Neural progenitor cell (in vitro differentiated cells): ENCODE measurements at regions not wholly inside any gene's neighbourhood (a gene's known extent, or its start where the extent isn't known, plus 50 kb on each side); places are given as distances from the start of the nearest gene placed in this dataset.

Experiments used
- EZH2 ChIP-seq: fragments of 200-600 bp; sonication (generic); IDR thresholded peaks from 2 replicates; pipeline ENCODE4 v1.6.1; 2017; ENCODE audit warnings: antibody characterized with exemption, mild to moderate bottlenecking, moderate library complexity
- EZH2phosphoT487 ChIP-seq: fragments of 200-600 bp; sonication (generic); IDR thresholded peaks from 2 replicates; pipeline ENCODE4 v1.6.1; 2017; ENCODE audit warnings: antibody characterized with exemption
- TF ChIP-seq, protein P1 (sequence below): fragments of 200-600 bp; sonication (generic); IDR thresholded peaks from 2 replicates; pipeline ENCODE4 v1.5.1; 2017; ENCODE audit warnings: antibody characterized with exemption, mild to moderate bottlenecking

- TF ChIP-seq, protein P1, sequence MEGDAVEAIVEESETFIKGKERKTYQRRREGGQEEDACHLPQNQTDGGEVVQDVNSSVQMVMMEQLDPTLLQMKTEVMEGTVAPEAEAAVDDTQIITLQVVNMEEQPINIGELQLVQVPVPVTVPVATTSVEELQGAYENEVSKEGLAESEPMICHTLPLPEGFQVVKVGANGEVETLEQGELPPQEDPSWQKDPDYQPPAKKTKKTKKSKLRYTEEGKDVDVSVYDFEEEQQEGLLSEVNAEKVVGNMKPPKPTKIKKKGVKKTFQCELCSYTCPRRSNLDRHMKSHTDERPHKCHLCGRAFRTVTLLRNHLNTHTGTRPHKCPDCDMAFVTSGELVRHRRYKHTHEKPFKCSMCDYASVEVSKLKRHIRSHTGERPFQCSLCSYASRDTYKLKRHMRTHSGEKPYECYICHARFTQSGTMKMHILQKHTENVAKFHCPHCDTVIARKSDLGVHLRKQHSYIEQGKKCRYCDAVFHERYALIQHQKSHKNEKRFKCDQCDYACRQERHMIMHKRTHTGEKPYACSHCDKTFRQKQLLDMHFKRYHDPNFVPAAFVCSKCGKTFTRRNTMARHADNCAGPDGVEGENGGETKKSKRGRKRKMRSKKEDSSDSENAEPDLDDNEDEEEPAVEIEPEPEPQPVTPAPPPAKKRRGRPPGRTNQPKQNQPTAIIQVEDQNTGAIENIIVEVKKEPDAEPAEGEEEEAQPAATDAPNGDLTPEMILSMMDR, result no peak
- TF ChIP-seq EZH2phosphoT487 (no peak), EZH2 (no peak)
Measured at GRCh38 chr5:89065919-89066318, 182.9 kb upstream of the MEF2C start.
